GM18909 (cell line): ENCODE measurements at regions not wholly inside any gene's neighbourhood (a gene's known extent, or its start where the extent isn't known, plus 50 kb on each side); places are given as distances from the start of the nearest gene placed in this dataset.
"Not testable (repeated sequence)": the region's sequence is repeated elsewhere in the genome, so short reads cannot be mapped to it uniquely, and the experiment has no call there.

ENCODE experiments used
- ATAC-seq: cut with Tn5 transposase; IDR thresholded peaks from one replicate; pipeline ENCODE4 v1.9.1; 2021; ENCODE audit warnings: mild to moderate bottlenecking; ENCODE audit not compliant: unreplicated experiment, poor library complexity

DNA sequence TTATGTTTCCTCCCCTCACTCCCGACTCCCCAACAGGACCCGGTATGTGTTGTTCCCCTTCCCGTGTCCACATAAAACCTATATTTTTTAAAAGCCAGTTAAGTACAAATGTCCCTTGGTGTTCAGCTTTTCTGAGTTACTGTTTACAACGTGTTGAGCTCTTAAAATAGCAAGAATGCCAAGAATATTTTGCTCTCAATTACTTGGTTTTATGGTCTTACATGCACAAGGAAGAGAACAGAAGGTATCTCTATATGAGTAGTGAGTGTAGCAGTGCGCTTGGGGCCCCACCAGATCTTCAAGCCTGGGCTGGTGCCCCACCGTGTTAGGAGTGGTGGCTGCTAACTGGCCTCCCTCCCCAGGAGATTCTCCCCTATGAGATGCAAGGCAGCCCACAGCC lies 75.3 kb downstream of the RIN2 start:
- ATAC-seq, result no peak

DNA sequence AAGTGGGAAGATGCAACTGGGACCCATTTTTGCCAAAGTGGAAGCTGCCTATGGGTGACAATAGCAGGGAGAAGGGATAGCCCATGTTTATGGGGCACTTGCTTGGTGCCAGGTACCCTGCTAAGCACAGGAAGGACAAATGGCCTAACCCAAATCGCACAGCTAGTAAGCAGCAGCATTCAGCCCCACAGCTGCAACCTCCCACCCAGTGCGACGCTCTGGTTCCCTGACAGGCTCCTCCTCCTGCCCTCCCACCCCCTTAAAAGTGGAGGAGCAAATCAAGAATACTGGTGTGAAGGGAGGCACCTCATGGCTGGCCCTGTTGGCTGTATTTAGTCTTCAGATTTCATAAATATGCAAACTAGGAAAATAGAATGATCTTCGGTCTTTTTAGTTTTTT lies 76.2 kb downstream of the RIN2 start:
- no peak for ATAC-seq

DNA sequence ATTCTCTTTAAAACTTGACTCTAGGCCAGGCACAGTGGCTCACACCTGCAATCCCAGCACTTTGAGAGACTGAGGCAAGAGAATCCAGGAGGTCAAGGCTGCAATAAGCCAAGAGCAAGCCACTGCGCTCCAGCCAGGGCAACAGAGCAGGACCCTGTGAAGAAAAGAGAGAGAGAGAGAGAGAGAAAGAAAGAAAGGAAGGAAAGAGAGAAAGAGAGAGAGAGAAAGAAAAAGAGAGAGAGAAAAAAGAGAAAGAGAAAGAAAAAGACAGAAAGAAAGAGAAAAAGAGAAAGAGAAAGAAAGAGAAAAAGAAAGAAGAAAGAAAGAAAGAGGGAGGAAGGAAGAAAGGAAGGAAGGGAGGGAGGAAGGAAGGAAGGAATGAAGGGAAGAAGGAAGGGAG lies 76.7 kb downstream of the RIN2 start:
- ATAC-seq, result no peak

DNA sequence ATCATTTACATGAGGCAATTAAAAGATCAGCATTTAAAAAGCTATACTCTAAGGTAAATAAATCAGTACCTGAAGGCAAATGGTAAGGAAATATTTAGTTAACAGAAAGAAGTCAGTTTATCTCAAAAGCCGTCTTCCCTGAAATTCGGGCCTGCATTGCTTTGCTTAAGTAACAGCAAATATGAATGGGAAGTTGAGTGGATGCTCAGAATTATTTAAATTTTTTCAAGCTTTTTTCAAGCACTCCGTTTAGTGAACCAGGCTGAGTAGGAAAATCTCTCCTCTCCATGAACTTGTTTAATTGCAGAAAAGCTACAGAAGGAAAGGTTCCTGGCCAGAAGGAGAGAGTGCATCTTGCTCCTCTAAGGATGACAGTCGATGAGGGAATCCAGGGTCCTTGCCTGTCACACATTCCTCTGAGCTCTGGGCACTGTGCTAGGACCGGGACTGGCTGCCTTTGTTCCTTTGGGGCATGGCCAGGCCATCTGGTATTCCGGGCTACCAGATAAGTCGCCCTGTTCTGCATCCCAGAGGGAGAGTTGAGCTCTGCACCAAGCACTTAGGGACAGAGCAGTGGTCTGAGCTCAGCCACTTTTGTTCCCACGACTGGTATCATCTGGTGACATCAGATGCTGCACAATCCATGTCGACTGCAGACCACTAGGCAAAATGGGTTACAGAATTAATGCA lies 77.6 kb downstream of the RIN2 start:
- no peak for ATAC-seq

DNA sequence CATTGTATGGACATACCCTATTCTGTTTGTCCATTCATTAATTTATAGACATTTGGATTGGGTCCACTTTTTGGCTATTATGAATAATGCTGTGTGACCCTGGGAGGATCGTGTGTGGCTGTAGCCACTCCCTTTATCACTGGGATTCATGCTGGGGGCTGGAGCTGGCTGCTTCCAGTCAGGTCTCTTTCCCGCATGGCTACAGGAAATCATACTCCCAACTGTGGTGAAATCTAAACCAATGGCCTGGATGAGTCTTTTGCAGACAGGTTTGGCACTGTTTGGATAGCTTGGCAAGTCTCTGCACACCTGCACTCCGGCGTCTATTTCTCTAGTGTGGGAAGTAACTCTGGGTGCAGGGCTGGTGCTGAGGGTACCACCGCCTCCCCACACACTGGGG lies 80.4 kb downstream of the RIN2 start:
- no peak for ATAC-seq

DNA sequence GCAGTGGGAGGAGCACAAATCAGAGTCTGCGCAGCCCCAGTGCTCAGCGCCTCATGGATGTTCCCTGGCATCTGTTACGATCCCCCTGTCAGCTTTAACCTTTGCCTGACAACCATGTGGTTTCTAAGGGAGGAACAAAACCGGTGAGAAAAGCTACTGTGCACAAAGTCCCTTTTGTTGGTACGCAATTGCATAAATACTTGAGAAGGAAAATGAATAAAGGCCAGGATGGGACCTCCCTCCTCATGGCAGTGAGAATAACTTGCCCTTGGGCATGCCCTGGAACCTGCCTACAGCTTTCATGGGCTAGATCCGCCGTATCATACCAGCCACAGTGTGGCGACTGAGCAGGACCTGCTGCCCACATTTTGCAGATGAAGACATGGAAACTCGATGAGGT lies 81.0 kb downstream of the RIN2 start:
- ATAC-seq, result no peak

DNA sequence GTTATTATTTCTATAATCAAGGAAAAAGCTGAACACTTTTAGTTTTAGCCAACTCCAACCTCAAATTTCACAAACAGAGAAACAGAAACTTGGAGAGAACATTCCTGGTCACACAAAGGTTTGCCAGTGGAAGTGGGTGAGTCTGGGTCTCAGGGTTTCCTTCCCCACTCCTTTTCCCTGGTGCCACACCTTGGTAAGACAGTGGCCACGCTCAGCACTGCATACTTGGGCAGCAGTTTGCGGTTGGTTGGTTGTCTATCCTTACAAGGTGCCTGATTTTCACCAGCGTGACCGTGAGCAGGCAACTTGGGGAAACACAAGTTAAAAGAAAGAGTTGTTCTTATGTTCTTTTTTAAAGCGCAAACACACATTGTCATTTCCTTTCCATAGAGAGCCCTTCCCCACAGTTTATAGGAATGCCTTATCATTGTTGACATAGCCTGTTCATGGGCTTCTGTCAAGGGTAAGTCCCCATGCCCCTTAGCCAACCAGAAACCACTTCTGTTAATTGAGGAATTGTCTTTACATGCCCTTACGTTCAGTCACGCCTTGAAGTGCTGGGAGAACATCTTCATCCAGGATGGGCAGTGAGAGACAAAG lies 82.2 kb downstream of the RIN2 start:
- no peak for ATAC-seq

DNA sequence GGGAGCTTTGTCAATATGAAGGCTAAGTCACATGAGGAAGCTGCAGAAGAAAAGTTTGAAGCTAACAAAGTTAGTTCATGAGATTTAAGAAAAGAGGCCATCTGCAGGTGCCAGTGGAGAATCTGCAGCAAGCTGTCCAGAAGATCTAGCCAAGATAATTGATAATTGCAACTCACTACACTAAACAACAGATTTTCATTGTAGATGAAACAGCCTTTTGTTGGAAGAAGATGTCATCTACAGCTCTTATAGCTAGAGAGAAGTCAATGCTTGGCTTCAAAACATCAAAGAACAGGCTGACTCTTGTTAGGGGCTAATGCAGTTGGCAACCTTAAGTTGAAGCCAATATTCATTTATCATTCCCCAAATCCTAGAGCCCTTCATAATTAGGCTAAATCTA lies 83.7 kb downstream of the RIN2 start:
- no peak for ATAC-seq

DNA sequence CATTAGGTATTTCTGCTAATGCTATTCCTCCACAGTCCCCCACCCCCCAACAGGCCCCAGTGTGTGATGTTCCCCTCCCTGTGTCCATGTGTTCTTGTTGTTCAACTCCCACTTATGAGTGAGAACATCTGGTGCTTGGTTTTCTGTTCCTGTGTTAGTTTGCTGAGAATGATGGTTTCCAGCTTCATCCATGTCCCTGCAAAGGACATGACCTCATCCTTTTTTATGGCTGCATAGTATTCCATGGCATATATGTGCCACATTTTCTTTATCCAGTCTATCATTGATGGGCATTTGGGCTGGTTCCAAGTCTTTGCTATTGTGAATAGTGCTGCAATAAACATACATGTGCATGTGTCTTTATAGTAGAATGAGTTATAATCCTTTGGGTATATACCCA lies 86.8 kb downstream of the RIN2 start:
- ATAC-seq, result not testable (repeated sequence)

DNA sequence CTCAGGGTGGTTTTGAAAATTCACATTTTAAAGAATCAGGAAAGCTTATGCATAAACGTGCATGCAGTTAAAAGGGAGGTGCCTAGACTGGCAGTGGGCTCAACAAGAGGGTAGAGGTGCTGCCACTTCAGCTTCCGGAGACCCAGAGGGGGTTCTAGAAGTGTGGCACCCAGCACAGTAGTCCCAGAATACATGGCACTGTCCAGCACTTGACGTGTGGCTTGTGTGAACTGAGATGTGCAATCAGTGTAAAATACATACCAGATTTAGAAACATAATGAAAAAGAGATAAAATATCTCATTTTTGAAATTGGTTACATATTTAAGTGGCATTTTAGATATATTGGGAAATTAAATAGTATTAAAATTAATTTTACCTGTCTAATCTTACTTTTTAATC lies 89.3 kb downstream of the RIN2 start:
- no peak for ATAC-seq

DNA sequence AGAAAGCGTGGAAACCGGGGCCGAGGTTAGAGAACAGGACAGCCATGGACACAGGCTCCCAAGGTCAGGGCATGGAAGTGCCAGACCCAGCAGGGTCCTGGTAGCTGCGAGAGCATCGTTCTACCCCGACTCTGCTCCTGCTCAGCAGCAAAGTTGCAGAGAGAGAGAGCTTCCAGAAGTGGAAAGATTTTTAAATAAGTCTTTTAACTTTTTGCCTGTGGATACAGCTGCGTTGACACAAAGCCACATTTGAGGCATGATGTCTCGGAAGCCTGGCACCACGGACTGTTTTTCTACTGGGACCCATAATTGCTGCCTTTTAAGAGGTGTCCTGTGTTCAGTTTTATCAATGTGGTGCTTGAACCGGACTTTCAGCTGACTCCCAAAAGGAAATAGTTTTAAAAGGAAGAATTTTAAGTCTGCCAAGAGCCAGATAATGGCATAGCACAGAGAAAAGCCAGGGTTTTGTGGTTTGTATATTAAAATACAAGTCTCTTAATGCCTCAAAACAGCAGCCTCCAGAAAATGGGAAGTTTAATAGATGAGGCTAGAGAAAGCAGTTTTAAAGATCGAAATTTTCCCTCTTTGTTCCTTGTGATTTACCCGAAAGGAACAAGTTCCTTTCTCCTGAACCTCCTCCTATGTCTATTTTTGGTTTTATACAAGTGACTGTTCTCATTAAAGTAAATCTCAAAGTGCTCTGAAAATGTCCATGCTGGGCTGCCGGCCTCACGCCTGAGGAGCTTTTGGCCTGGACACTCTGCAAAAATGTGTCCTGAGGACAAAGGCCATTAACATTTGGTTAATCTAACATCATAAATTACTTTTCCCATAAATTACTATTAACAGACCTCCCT lies 91.5 kb downstream of the RIN2 start:
- ATAC-seq, result no peak

DNA sequence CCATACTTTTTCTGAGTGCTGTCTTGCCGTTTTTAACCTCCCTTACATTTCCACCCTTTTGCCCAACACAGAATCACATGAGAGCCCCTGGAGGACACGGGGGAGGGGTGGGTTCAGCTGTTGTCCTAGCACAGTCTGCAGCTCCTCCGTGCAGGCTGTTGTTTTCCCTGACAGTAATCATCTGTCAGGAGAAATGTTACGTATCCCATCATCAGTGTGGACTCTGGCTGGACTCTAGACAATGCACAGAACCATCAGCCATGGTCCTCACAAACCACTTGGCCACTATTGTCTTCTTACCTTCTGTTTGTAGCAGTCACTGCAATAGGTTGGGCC lies 92.1 kb downstream of the RIN2 start:
- ATAC-seq, result no peak

DNA sequence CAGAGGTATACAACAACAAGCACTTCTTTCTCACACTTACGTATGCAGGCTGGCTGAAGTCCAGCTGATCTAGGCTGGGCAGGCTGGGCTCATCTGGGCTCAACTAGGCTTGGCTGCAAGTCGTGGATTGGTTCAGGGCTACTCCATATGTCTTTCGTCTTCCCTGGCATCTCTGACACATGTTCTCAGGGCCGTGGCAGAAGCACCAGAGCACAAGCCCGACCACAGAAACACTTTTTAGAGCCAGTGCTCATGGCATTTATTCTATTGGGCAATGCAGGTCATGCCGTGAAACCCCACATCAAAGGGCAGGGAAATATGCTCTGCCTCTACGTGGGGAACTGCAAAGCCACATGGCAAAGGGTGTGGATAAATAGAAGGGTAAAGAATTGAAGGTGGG lies 93.8 kb downstream of the RIN2 start:
- no peak for ATAC-seq

DNA sequence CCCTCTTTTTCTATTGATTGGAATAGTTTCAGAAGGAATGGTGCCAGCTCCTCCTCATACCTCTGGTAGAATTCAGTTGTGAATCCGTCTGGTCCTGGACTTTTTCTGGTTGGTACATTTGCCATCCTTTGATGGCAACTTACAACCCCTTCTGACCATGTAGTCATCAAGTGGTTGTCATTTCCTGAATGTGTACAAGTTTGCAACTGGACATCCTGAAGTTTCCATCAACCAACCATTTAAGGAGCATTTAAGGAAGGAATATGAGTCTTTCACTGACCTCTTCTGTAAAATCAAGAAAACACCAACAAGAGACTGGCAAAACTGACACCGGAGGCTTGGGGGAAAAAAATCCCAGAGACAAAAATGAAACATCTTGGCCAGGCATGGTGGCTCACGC lies 97.4 kb downstream of the RIN2 start:
- no peak for ATAC-seq

DNA sequence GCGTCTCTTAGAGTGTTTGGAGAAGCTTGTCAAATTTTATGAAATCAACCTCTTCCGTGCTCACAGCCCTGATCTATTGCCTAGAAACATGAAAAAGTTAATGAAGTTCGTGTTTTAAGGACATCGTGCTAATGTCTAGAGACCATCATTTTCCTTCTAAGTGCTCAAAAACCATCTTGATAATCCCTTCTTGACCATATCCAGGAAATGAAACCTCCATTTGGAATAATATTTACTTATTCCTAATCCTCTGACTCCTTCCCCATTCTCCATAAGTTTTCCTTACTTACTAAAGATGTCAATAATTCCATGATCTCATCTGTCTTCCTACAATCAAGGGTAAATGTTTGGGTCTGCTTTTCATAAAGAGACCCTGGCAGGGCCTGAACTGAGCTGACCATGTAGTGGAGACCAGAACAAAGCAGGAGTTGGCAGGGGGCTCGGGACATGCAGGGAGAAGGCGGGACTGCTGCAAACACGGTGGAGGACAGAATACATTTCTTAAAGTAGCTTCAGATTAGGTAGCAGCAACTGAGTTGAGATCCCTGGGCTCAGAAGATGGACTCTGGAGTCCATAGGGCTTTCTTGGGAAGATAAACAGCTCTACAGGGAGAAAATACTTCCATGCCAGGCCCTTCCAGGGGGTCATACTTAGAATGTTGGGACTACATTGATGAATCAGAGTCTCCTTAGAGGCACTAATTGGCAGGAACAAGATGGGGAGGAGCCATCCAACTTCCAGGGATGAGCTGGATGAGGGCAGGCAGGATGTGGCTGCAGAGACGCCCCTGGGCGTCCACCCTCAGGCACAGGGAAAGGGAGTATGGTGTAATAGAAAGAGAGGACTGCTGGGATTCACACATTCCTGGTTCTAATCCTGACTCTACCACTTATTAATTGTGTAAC lies 100.7 kb downstream of the RIN2 start:
- ATAC-seq, result no peak

DNA sequence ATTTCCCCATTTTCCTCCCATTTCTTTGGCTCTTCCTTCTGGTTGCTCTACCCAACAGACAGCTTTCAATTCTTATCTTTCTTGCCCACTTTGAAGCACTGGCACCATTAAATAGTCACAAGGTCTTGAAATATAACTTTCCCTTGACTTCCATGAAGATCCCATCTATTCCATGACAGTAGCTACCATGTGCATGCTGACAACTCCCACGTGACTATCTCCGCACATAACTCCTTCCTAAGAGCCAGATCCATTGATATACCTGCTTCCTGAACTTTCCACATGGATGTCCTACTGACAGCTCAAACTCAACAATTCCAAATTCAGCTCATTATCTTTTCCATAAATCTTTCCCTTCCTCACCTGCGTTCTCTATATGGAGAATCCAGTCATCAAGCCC lies 101.4 kb downstream of the RIN2 start:
- ATAC-seq, result no peak

DNA sequence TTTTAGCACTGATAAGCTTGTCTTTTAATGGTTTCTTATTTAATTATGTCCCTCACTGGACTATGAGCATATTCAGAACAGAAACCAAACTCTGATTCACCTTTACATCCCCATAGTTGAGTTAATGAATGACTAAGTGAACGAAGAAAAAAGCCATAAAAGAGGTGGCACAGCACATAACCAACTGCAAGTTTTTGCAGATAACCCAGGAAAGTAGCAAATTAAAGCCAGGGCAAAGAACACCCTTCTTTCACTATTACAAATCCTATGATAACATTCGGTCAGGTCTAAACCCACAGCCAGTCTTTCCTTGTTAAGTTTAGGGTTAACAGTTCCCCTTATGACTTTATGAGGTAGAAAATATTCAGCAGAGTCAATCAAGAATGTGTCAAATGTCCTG lies 102.7 kb downstream of the RIN2 start:
- ATAC-seq, result no peak

DNA sequence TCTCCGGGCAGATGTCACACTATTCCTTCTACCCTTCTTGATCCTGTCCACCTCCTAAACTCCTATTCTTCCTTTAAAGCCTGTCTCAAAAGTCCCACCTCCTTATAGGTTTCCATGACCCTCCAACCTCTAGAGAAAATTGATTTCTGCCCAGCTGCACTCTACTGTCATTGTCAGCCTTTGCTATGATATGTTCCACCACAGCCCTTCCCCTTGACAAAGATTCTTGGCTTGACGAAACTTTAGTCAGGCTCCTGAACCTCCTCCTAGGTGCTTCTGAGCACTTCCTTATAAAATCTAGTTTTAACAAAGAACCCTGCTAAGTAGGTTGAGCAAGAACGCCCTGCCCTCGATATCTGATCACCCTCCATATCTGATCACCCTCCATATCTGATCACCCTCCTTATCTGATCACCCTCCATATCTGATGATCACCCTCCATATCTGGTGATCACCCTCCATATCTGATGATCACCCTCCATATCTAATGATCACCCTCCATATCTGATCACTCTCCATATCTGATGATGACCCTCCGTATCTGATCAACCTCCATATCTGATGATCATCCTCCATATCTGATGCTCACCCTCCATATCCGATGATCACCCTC lies 103.2 kb downstream of the RIN2 start:
- ATAC-seq, result no peak

DNA sequence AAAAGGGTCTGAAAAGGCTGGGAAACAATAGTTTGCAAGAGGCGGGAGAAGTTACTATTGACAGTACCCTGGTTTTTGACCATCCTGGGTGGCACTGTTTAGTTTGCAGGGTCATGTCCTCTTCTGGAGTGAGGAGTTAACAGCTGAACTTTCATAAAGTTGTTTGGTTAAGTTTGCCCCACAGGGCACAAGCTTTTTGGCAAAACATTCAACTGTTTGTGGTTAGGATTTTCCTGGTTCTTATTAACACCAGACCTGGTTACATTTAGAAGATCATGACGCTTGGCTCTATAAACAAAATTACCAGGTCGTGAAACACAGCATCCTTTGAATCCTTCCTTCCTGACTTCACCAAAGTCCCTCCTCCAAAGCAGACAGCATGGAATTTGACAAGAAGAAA lies 106.1 kb downstream of the RIN2 start:
- no peak for ATAC-seq

DNA sequence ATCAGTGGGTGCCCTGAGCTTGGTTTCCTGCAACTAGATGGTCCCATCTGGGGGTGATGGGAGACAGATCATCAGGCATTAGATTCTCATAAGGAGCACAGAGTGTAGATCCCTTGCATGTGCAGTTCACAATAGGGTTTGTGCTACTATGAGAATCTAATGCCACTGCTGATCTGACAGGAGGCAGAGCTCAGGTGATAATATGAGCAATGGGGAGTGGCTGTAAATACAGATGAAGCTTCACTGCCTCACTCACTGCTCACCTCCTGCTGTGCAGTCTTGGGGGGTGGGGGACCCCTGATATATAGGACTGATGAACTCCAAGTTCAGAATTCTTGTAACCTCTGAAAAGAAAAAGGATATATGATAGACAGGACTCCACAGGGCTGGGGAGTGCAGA lies 108.0 kb downstream of the RIN2 start:
- ATAC-seq, result no peak
